LHCN-M2 (cell line): ENCODE measurements at regions not wholly inside any gene's neighbourhood (a gene's known extent, or its start where the extent isn't known, plus 50 kb on each side); places are given as distances from the start of the nearest gene placed in this dataset.
A peak's percentile ranks its signal among the peaks of the same experiment; 100 is the strongest.

Experiments used
- DNase-seq: peaks from one replicate; pipeline ENCODE4 v3.0.0-alpha.2; 2012; ENCODE audit warnings: low read depth

DNA sequence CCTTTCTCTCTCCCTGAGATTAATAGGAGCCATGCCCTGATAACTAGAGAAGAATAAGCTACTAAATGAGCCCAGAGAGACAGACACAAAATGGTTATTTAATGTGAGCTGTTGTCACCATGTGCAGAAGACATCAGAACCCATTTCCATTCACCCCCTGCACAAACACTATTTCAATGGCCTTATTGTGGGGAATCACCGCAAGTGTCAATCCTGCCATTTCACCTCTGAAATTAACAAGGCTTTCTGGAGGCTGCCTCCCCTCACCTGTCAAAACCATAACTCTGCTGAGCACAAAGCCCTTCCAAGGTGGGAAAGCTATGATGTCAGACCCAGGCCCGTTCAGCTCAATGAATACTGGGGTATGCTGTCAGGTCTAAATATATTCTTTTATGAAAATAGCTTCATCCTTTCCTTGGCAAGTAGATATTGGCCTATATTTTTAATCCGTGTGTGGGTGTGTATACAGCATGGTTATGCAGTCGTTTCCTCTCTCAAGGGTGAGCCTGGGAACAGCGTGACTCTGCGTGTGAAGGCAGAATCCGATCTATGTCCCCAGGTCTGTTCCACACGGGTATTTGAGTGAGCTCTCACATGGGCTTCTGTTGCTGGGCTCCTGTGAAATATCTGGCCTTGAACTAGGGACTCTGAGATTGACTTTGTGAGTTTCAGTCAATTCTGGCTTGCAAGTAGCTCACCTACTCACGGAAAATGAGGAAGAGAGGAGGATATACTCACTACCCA lies 266.3 kb downstream of the FBXW7 start:
- DNase-seq = no peak

DNA sequence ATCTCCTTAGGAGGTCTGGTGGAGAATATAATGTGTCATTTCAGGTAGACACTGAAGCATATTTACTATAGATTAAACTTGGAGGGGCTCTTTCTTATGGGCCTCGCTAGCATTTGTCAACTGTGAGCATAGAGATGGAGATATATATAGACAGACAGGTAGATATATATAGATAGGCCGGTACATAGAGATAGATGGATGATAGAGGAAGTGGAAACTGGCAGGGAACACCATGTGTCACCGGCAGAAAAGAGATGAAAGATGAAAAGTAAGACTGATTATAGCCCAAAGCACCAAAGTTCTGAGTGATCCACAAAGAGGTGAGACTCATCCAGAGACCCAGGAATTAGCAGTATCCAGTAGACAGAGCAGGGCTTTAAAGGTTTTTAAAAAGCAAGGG lies 268.1 kb downstream of the FBXW7 start:
- no peak for DNase-seq

DNA sequence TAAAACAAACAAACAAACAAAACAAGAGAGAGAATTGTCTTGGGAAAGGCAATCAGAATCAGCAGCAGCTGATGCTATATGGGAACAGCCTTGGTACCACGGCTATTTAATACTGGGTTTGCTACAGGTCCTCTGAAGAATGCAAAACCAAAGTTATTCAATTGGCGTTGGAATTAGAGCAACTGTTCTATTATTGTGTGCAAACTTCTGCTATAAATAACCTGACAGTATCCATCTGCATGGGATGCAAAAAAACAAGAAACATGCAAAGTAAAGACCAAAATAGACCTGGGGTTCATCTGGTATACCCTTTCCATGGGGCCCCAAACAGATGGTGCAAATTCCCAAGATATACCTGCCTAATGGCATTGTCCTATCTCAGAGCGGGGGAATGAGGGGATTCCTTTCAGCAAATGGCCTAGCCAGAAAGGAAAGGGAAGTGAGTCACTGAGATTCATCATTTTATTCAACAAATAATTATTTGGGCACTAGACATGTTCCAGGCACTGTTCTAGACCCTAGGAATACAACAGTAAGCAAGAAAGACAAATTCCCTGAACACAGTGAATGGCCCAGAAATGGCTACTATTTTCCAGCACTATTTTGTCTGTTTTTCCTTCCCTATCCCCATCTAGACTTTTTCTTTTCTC lies 268.9 kb downstream of the FBXW7 start:
- DNase-seq = no peak

DNA sequence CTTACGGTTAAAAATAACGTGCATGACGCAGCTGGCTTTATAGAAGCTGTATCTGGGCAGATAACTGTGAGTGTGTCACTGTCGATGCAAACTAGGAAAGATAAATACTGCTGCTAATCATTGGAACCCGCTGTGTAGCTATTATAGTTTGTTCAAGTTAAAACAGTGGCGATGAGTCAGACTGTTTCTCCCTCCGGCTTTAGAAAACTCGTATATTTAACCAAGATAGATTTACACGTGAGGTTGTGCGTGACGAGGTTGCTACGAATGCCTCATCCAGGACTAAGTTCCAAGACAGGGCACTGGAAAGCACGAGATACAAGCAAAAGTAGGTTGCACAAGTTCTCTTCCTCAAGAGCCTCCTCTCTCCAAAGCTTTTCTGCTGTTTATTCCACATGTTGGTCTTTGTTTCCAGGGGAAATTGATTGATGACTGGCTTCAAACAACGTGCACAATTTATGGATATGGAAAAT lies 270.7 kb downstream of the FBXW7 start:
- peak; percentile 84 for DNase-seq

DNA sequence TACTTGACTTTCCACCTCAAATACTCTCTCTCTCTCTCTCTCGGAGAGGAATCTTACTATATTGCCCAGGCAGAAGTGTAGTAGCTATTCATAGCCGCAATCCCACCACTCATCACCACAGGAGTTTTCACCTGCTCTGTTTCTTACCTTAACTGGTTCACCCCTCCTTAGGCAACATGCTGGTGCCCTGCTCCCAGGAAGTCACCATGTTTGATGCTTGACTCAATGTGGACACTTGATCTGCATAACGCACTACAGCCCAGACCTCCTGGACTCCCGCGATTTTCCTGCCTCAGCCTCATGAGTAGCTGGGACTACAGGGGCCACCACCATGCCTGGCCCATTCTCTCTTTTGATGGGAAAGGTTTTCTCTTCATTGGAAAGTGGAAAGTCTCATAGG lies 271.8 kb downstream of the FBXW7 start:
- DNase-seq = no peak

DNA sequence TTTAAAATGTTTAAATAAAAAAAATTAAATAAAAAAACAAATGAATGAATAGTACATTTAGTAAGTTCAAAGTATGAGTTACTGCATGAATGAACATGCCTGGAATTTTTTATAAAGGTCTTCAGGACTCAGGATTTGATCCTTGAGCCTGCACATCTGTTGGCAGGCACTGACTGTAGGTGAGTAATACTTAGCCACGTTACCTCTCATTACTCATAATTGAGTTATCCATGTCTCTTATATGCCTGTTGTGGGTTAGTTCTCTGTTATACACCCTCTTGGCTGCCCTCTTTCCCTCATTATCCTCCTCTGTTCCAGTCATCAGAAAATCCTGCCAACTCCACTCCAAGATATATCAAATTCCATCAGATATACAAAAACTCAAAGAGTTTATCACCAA lies 276.0 kb downstream of the FBXW7 start:
- peak; percentile 68 for DNase-seq

DNA sequence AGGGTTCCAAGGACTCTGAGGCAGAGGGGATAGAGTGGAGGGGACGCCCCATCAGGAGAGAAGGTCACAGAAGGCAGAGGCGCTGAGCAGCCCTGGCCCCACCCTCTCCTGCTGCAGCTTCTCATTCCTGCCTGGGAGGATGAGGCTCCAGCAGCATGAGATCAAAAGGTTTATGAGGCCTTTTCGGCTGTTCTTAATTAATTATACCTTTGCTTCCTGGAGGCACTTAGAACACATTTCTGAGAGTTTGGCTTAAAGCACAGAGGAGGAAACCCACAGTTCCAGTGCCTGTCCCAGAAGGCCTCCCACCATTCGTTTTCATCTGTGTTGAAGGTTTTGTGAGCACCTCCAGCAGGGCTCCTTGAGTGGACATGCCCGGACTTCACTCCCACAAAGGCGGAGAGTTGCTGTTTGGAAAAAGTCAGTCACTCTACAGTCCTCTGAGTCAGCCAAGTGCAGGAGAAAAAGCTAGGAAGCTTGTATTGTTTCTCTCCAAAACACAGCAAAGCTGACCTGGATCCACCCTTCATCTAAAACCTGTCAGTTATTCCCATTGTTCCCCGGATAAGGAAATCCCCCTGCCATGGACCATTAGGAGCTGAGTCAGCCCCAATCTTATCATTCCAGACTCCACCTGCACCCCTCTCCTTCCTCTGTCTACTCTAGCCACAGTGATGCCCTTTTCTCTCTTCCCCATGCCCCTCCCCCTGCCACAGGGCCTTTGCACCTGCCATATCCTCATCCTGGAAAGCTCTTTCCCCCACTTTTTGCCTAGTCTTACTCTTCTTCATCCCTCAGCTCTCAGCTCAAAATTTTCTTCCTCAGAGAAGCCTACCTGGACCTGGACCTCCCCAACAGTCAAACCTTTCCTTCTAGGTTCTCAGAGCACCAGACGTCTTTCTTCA lies 276.8 kb downstream of the FBXW7 start:
- DNase-seq = peak; percentile 52

DNA sequence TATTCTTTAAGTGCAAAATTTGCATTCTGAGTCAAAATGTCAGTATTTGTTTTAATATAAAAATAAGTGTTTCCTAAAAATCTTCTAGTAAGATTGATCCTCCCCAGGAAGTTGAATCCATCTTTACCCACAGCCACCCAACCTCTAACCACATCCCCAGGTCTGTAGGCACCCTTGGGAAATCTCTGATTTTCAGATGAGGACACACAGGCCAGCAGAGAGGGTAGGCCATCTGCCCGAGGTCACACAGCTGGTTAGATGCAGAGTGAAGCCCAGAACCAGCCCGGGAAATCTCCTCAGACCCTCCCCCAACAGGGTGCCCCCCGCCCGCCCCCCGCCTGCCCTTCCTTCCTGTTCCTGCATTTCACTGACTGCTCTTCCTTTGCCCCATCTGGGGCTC lies 277.5 kb downstream of the FBXW7 start:
- DNase-seq = no peak

DNA sequence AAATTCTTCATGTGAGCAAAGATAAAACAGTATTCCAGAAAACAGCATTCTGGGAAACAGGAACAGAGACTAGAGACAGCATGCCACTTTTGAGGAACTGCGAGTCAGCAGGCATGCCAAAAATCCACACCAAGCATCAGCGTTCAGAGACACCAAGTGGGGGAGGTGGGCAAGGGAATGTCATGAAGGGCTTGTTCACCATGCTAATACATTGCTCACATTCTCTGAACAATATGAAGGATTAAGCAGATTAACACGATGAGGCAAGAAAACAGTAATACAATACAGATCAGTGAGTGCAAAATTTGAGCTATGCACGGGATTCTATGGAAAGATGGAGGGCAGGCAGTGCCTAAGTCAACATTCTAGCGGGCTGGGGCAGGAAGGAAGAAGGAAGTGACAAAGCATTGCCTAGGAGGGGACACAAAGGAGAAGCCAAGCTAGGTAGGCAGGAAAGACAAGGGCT lies 278.3 kb downstream of the FBXW7 start:
- DNase-seq = peak; percentile 55

DNA sequence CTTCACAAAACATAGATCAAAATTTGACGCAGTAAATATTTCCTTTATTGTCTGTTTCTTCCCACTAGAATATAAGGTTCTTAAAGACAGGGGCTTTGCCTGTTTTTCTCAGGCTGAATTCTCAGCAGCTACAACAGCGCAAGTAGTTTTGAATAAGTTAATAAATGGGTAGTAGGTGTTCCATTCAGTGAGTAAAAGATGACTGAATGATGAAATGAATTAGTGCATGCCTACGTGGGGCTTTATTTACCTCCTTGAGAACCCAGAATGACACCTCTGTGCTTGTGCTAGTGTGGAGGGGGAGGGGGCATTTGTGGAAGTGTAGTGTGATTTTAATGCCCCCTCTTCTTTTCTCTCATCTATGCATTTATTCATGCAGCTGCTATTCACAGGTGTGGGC lies 278.9 kb downstream of the FBXW7 start:
- DNase-seq = no peak

DNA sequence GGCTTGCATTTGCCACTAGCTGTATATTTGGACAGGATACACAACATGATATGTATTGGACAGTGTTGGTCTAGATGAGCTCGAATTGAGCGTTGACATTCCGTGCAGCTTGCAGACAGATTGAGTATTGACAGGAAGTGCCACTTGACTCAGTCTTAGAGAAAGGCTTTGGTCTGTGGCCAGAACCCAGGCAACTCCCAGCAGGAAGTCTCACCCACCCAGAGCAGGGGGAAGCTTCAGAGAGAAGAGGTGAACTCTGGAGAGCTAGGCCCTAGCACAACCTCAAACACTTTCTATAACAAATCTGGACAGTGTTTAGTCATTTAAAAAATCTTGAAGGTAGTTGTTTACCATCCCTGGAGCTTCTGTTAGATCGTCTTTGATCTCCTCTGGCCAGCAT lies 280.5 kb downstream of the FBXW7 start:
- DNase-seq = no peak

DNA sequence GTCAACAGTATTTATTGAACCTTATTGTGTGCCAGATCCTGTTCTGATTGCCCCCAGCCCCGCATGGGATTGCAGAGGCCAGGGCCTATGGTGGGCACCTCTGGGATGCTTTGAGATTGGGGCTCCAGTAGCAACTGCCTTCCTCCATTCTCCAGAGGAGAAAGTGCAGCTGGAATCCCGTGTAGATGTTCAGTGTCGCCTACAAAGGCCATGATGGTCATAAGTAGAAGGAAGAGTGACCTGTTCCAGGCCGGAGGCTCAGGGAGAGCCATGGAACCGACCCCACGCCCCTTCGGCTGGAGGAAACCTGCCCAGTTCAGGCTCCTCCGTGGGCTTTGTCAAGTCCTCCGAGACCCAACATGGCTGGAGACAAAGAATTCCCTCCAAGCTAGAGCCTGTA lies 287.5 kb downstream of the FBXW7 start:
- DNase-seq = no peak

DNA sequence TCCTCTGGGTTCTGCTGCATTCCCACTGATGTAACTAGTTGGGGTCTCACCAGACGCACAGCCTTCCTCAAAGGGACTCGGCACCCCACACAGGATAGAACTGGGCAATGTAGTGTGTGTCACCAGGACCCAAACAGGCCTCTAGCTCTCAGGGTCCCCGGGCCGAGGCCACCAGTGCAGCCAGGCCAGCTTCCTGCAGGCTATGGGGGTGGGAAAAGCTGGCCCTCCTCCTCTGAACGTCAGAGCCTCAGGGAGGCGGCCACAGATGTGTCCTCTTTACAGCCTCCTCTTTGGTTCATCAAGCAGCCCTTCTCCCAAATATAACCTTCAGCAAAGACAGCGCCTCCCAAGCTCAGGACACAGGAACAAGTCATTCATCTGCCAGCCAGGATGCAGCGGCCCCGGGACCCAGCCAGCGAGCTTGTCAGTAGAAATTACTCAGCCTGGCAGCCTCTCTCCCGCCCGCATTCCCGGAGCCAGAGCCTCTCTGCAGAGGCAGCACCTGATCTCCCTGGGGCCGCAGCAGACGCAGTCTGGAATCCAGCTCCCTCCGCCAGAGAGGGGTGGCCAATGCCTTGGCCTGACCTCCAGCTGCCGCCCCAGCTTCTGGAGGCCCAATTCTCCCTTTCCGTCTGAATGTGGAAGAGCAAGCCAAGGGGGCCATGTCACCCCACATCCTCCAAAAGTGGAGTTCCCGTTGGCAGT lies 288.5 kb downstream of the FBXW7 start:
- DNase-seq = no peak

DNA sequence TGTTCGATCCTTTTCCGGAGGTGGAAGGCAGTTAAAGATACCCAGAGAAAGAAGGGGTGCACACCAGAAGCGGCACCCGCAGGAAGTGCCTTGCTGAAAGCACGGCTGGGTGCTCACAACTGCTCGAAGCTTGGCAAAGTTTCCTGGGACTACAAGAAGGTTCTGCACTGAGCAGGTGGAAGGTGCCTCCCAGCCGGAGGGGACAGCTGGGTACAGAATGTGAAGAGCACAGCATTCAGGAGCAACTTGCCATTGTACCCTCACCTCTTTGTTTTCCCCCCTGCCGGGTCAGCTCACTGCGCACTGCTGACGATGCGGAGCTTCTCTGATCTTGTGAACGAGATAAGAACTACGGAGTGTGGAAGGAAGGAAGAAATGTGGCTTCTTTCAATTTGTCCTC lies 289.2 kb downstream of the FBXW7 start:
- DNase-seq = no peak

DNA sequence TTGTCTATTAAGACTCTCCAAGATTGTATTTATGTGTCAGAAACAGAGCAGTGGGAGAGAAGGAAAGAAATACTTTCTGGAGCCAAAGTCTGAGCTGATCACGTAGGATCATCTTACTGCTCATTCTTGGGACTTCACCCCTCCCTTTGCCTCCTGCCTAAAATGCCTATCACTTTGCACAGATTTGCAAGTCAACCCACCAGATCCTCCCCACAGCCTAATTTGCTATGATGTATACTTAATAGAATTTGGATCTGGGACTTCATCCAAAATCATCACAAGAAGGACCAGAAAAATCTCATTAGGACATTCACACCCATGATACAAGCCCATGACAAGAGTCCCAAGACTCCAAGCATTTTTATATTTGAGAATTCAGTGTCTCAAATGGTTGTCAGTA lies 290.2 kb downstream of the FBXW7 start:
- no peak for DNase-seq

DNA sequence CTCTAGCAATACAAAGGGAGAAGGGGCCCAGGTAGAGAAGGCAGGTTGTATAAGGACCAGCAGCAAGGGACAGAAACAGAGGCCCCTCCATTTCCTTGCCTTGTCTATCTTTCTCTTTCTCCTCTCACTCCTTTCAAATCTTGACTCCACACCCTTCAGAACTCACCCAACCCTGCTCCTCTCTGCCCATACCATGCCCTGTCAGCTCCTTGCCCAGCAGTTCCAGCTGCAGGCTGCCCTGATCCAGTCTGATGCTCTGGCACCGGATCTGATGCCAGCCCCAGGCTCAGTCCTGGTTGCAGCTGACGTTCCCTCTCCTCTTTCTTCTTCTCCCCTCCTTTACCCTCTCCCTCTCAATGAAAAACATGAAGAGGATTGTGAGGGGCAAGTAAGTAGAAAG lies 291.2 kb downstream of the FBXW7 start:
- DNase-seq = no peak

DNA sequence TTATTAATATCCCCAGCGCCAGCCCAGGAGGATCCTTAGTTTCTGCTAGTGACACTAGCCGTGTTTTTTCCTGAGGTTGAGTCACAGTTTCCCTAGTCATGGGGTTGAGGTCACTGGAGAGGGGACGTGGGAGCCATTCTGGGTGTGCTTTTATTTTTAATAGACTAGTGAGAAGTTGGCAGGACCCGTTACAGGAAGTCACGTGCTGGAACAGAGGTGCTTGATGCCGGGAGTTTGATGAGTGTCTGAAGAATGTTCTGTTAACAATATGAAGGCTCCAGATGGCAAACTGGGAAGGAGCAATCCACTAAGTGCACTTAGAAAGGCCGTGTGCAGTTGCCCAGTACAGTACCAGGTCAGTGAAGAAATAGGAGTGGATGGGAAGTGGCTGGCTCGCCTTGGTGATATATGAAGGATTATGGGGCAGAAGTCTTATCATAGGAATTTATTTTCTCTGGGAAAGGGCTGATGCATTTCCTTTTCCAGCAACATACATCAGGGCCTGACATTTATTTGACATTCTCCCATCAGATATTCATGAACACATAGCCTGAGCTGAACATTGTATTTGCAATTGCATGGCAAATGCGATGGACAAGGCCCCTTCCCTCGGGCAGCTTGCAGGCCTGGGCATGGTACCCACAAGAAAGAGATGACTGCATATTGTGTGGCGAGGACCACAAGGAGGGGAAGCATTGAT lies 291.8 kb downstream of the FBXW7 start:
- no peak for DNase-seq

DNA sequence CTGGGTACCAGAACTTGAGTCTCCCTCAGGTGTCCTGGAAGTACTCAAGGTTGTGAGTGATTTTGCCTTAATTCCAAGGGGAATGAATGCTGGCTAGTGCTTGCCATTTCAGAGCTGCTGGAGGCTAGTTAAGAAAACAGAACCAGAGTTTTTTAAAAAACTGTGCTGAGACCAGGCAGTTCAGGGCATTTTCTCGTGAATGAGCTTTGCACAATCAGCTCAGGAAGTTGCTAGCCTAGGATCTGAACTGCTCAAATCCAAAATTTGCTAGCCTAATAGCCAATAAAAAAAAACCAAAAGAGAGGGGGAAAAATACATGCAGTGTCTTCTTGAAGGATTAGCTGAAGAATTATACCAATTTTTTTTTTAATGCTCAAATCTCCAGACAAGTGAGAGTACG lies 292.7 kb downstream of the FBXW7 start:
- DNase-seq = no peak

DNA sequence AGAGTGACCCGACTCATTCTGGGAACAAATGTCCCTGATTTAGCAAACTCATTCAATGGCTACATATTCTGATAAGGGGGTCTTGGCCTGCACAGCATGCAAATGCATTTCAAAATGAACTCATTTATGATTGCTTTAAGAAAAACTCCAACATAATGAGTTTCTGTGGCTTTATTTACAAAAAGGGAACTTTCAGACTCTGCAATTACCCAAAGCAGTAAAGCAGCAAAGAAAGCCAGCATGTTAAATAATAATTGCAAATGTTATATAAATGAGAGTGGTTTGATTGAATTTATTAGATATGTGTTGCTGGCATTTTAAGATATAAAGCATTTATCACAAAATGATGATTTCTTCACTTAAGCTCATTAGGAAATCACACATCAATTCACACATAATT lies 295.7 kb downstream of the FBXW7 start:
- no peak for DNase-seq

DNA sequence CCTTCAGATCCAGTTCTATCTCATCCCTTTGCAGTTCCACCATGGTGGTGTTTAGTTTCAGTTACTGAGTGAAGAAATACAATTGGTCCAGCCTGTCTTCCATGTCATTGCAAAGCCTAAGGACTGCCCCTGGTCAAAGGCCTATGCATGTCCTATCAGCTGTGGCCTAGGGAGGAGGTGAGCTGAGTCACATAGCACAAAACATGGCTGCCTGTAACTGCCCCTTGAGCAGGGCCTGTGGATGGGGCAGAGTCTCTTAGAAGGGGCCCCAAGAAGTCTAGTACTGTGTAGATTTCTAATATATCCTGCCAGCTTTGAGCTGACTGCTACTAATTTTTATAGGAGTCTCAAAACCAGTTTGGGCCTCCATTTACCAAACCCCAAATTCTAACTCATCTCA lies 296.7 kb downstream of the FBXW7 start:
- no peak for DNase-seq

DNA sequence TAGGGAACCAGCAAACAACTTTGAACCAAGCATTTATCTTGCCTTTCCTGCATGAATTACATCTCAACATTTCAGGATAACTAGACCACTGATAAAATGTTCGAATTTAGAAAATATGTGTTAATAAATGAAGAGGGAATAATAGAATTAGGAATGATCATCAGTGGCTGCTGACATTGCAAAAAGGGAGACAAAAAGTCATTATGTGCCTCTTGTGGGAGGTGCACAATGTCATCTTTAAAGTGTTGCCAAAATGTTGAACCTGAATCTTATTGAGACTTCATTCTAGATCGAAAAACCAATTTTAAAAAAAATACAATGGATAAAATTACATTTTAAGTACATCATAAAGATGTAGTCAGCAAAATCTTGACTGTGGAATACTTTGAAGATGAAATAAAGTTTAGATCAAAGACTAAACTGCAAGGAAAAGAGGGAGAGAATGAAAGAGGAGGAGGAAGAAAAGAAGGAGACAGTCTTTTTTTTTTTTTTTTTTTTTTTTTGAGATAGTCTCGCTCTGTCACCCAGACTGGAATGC lies 299.3 kb downstream of the FBXW7 start:
- no peak for DNase-seq
